ENCODE measurements at regions not wholly inside any gene's neighbourhood (a gene's known extent, or its start where the extent isn't known, plus 50 kb on each side); places are given as distances from the start of the nearest gene placed in this dataset.

DNA sequence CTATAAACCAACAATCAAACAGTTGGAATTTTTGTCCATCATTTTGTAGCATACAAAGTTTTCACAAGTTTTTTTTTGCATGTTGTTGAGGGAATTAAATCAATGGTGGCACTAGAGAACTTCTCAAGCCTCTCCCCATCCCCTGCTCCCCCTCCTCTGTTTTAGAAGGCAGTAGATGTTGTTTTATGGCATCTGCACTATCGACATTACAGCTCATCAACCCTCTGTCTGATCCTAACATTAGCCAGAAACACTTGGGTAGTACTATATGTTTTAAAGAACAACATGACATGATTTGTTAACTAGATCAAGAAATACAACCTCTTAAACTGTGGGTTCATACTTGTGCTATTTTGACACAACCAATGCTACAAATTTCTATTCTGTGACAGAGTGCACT lies 306.5 kb upstream of the NR5A2 start:
- intact Hi-C loops (cut with DNase I): no loop called here
- H3K27ac ChIP-seq: no peak overlapping the region
- DNase-seq (ENCODE audit: low spot score in 2 of 2): no peak

DNA sequence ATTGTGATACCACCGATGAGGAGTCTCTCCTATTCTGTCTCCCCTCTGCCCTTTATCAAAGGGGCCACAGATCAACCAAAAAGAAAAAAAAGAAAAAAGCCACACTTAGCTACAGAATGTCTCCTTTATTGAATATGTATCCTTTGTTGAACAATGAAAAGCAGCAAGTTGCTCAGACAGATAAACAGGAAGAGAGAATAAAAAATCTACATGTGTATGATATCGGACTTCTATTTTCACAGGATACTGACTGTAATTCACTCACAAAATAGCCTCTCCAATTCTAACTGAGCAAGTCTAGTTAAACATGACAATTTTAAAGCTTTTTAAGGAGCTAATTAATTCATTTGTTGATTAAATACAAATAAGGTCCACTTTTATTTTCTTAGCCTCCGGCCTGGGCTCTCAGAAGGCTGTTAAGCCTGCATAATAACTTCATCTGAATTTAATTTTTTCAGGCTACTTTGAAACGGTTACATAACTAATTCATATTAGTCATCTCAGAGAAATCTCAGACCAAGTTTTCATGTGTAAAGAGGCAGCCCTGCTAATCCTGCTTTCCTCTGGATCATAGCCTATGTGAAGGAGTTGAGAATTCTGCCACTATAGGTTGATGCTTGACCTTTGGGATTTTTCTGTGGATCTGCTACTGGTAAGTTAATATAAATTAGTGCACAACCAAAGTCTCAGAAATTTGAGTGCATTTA lies 304.1 kb upstream of the NR5A2 start:
- intact Hi-C loops (cut with DNase I): no loop called here

More for the DNA sequence above, 306.5 kb upstream of the NR5A2 start:
- Histone ChIP-seq H3K27me3 (no peaks in the 10 kb centered on the region), H3K9me3 (no peaks in the 10 kb centered on the region), H3K36me3 (no peaks in the 10 kb centered on the region), H3K4me3 (no peak overlapping the region), H3K4me1 (no peaks in the 10 kb centered on the region)
- TF ChIP-seq, protein P1, sequence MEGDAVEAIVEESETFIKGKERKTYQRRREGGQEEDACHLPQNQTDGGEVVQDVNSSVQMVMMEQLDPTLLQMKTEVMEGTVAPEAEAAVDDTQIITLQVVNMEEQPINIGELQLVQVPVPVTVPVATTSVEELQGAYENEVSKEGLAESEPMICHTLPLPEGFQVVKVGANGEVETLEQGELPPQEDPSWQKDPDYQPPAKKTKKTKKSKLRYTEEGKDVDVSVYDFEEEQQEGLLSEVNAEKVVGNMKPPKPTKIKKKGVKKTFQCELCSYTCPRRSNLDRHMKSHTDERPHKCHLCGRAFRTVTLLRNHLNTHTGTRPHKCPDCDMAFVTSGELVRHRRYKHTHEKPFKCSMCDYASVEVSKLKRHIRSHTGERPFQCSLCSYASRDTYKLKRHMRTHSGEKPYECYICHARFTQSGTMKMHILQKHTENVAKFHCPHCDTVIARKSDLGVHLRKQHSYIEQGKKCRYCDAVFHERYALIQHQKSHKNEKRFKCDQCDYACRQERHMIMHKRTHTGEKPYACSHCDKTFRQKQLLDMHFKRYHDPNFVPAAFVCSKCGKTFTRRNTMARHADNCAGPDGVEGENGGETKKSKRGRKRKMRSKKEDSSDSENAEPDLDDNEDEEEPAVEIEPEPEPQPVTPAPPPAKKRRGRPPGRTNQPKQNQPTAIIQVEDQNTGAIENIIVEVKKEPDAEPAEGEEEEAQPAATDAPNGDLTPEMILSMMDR (IDR thresholded peaks at IDR 0.05): no peak

DNA sequence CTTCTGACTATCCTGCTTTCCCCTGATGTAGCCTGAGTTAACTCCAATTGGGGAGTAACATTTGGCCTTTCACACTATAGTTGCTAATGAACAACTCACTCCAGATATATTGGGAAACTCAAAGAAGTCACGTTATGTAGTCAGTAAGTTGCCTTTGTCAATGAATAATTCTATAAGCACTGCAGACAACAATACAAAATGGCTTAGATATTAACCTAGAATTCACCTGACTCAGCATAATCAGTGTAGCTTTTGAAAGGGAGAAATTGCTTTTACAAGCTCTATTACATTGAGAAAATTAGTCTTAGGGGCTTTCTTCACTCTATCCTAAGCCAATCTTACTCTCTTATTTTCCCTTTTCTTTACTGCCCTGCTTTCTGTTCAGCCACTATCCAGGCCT lies 303.5 kb upstream of the NR5A2 start:
- no peak overlapping the region for H3K27ac ChIP-seq
- intact Hi-C loops (cut with DNase I): no loop called here
- no peak for DNase-seq (ENCODE audit: low spot score in 2 of 2)

More for the DNA sequence above, 304.1 kb upstream of the NR5A2 start:
- no peak for DNase-seq (ENCODE audit: low spot score in 2 of 2)
- H3K27ac ChIP-seq: no peak overlapping the region
- H3K9me3 ChIP-seq: no peaks in the 10 kb centered on the region
- no peaks in the 10 kb centered on the region for H3K4me1 ChIP-seq
- no peak overlapping the region for H3K4me3 ChIP-seq
- H3K27me3 ChIP-seq: no peaks in the 10 kb centered on the region
- no peaks in the 10 kb centered on the region for H3K36me3 ChIP-seq
- TF ChIP-seq, protein P1 (IDR thresholded peaks at IDR 0.05): no peak

DNA sequence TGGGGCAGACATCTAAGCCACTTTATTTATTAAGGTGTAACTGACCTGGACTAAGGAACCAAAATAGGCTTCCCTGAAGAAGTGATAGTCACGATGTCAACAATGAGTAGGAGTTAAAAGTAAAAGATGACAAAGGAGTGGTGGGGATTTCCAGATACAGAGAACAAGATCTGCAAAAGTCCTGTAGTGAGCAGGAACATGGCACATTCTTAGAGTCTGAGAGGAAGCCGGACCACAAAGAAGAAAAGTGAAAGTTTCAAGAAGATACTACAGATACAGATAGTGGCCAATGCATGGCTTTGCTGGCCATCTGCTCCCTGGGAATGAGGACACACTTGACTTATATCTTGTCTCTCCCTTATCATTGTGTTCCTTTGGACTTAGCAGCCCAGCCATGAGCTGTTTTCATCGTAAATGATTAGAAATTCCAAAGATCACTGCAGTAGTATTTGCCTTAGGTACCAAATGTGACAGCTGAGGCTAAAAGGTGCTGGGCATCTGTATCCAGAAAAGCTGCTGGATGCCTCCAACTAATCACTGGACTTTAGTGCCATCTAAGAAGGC lies 302.4 kb upstream of the NR5A2 start:
- H3K27ac ChIP-seq: no peak overlapping the region
- H3K36me3 ChIP-seq: no peaks in the 10 kb centered on the region
- intact Hi-C loops (cut with DNase I): no loop called here
- TF ChIP-seq, protein P1 (IDR thresholded peaks at IDR 0.05): no peak
- DNase-seq (ENCODE audit: low spot score in 2 of 2): no peak
- H3K27me3 ChIP-seq: no peaks in the 10 kb centered on the region
- no peaks in the 10 kb centered on the region for H3K4me1 ChIP-seq
- no peak overlapping the region for H3K4me3 ChIP-seq
- no peaks in the 10 kb centered on the region for H3K9me3 ChIP-seq

More for the DNA sequence above, 303.5 kb upstream of the NR5A2 start:
- no peaks in the 10 kb centered on the region for H3K36me3 ChIP-seq
- TF ChIP-seq, protein P1 (IDR thresholded peaks at IDR 0.05): no peak
- H3K9me3 ChIP-seq: no peaks in the 10 kb centered on the region
- no peaks in the 10 kb centered on the region for H3K4me1 ChIP-seq
- no peak overlapping the region for H3K4me3 ChIP-seq
- H3K27me3 ChIP-seq: no peaks in the 10 kb centered on the region

DNA sequence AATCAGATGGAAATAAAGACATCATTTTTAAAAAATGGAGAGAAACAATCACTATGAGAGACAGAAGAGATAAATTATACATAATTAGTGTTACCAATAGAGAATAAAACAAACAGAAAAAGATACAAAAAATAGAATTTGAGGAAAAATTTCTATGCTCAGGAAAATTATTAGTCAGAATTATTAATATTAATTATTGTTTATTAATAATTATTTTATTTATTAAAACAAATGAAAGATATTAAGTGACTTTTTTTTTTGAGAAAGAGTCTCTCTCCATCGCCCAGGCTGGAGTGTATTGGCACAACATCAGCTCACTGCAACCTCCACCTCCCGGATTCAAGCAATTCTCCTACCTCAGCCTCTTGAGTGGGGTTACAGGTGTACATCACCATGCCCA lies 299.8 kb upstream of the NR5A2 start:
- Histone ChIP-seq H3K9me3 (no peaks in the 10 kb centered on the region), H3K27ac (no peak overlapping the region), H3K36me3 (no peaks in the 10 kb centered on the region), H3K4me3 (no peak overlapping the region), H3K4me1 (no peaks in the 10 kb centered on the region), H3K27me3 (no peaks in the 10 kb centered on the region)
- no peak for DNase-seq (ENCODE audit: low spot score in 2 of 2)
- intact Hi-C loops (cut with DNase I): no loop called here
- TF ChIP-seq, protein P1 (IDR thresholded peaks at IDR 0.05): no peak

Measured in ascending aorta (tissue), 2 donors.